GM12878 (cell line): ENCODE measurements at regions not wholly inside any gene's neighbourhood (a gene's known extent, or its start where the extent isn't known, plus 50 kb on each side); places are given as distances from the start of the nearest gene placed in this dataset.

Experiments used
- ATAC-seq: fragments of 200-7000 bp; cut with Tn5 transposase; 3 replicates; pipeline ENCODE4 v1.9.1; 2020; ENCODE audit warnings: mild to moderate bottlenecking, moderate library complexity
- BruUV-seq: library from RNA; stranded (reverse); fragments of 400-500 nt; replicated peaks from 2 replicates; lab custom pipeline; 2021; lab: Mats Ljungman, UMichigan
- CTCF ChIA-PET: fragments of 300-600 bp; sonication (Branson Sonifier 250); formaldehyde crosslinking; extraction: SDS; loops from one replicate; lab custom pipeline; 2021; ENCODE audit warnings: inconsistent platforms; lab: Yijun Ruan, JAX
- POLR2A ChIA-PET: fragments of 350-600 bp; formaldehyde crosslinking; extraction: SDS; loops from one replicate; lab custom pipeline; 2021; ENCODE audit warnings: inconsistent platforms; lab: Charles Lee
- RAD21 ChIA-PET: fragments of 300-600 bp; sonication (Branson Sonifier 250); formaldehyde crosslinking; loops from one replicate; lab custom pipeline; 2023; ENCODE audit warnings: antibody characterized with exemption; ENCODE audit not compliant: unreplicated experiment; lab: Charles Lee
- SMC1A ChIA-PET: fragments of 300-600 bp; sonication (Branson Sonifier 250); formaldehyde crosslinking; loops from one replicate; lab custom pipeline; 2023; ENCODE audit not compliant: unreplicated experiment, uncharacterized antibody; lab: Charles Lee
- DNase-seq: peaks from one replicate; pipeline ENCODE4 v3.0.0-alpha.2; 2011; ENCODE audit warnings: low read depth, low spot score
- FAIRE-seq: peaks from 3 replicates; lab custom pipeline; 2011; peaks lifted over from hg19 to GRCh38; lab: Jason Lieb, UNC
- H2AFZ ChIP-seq: 2 replicates; pipeline ENCODE4 v1.6.0; 2011; ENCODE audit warnings: low read depth, low read length, control low read depth; ENCODE audit not compliant: control insufficient read depth
- H3K27ac ChIP-seq: 2 replicates; pipeline ENCODE4 v1.5.1; 2011; ENCODE audit warnings: control low read depth; ENCODE audit not compliant: control insufficient read depth, insufficient read depth
- H3K27me3 ChIP-seq, 2 experiments: replicated peaks in 1 of 2; 2 replicates each; pipeline versions ENCODE4 v1.6.0 to v1.6.1; 2011; ENCODE audit warnings: low read length in 1 of 2; ENCODE audit not compliant: control insufficient read depth in 2 of 2, insufficient read depth in 2 of 2
- H3K36me3 ChIP-seq, 2 experiments: 2 replicates each; pipeline ENCODE4 v1.5.1; 2011; ENCODE audit warnings: low read length in 1 of 2; ENCODE audit not compliant: control insufficient read depth in 2 of 2, insufficient read depth in 2 of 2
- H3K4me1 ChIP-seq: 2 replicates; pipeline ENCODE4 v1.6.1; 2011; ENCODE audit warnings: mild to moderate bottlenecking, low read length, moderate library complexity, mixed read lengths; ENCODE audit not compliant: control insufficient read depth, insufficient read depth
- H3K4me2 ChIP-seq: 2 replicates; pipeline ENCODE4 v1.6.0; 2011; ENCODE audit warnings: control low read depth; ENCODE audit not compliant: control insufficient read depth, insufficient read depth
- H3K4me3 ChIP-seq: fragments of 200-600 bp; sonication (generic); 2 replicates; pipeline ENCODE4 v1.5.1; 2016
- H3K79me2 ChIP-seq: 2 replicates; pipeline ENCODE4 v1.6.0; 2011; ENCODE audit warnings: low read length; ENCODE audit not compliant: control insufficient read depth, insufficient read depth
- H3K9ac ChIP-seq: 2 replicates; pipeline ENCODE4 v1.8.0; 2011; ENCODE audit warnings: low read length, control low read depth, mixed read lengths; ENCODE audit not compliant: control insufficient read depth, insufficient read depth
- H3K9me3 ChIP-seq: replicated peaks from 3 replicates; pipeline ENCODE4 v1.5.1; 2011; ENCODE audit warnings: mild to moderate bottlenecking, low read length; ENCODE audit not compliant: control insufficient read depth, insufficient read depth
- H4K20me1 ChIP-seq: 2 replicates; pipeline ENCODE4 v1.6.0; 2011; ENCODE audit not compliant: control insufficient read depth, insufficient read depth
- ETV6 ChIP-seq, 2 experiments: fragments of 450-650 bp in 1 of 2; IDR thresholded peaks in 1 of 2; conservative IDR thresholded peaks in 1 of 2; 2 replicates each; pipeline ENCODE4 v1.6.1; 2014; ENCODE audit warnings: antibody characterized with exemption in 1 of 2, borderline replicate concordance in 1 of 2, low read depth in 1 of 2, mild to moderate bottlenecking in 1 of 2, moderate library complexity in 1 of 2
- GABPA ChIP-seq: IDR thresholded peaks from 2 replicates; pipeline ENCODE4 v1.6.1; 2014; ENCODE audit warnings: antibody characterized with exemption, low read depth, mild to moderate bottlenecking, inconsistent platforms
- HCFC1 ChIP-seq: fragments of 150-350 bp; IDR thresholded peaks from 2 replicates; pipeline ENCODE4 v1.6.1; 2014; ENCODE audit warnings: low read length
- HDAC6 ChIP-seq: fragments of 200-600 bp; sonication (generic); IDR thresholded peaks from one replicate; pipeline ENCODE4 v1.8.0; 2017; ENCODE audit warnings: antibody characterized with exemption; ENCODE audit not compliant: unreplicated experiment
- LARP7 ChIP-seq: fragments of 450-650 bp; IDR thresholded peaks from 2 replicates; pipeline ENCODE4 v1.6.1; 2017; ENCODE audit warnings: mild to moderate bottlenecking
- RELB ChIP-seq: fragments of 450-650 bp; IDR thresholded peaks from 2 replicates; pipeline ENCODE4 v1.6.1; 2017; ENCODE audit warnings: low read depth, mild to moderate bottlenecking, moderate library complexity
- STAT1 ChIP-seq: fragments of 450-650 bp; conservative IDR thresholded peaks from 2 replicates; pipeline ENCODE4 v1.6.1; 2014; ENCODE audit warnings: antibody characterized with exemption, mild to moderate bottlenecking
- SUPT20H ChIP-seq: IDR thresholded peaks from 2 replicates; pipeline ENCODE4 v1.6.1; 2011; ENCODE audit warnings: low read depth, mild to moderate bottlenecking, low read length, moderate library complexity, borderline replicate concordance; ENCODE audit not compliant: control insufficient read depth
- TCF12 ChIP-seq: IDR thresholded peaks from 2 replicates; pipeline ENCODE4 v1.6.1; 2011; ENCODE audit warnings: low read depth, mild to moderate bottlenecking, low read length
- USF1 ChIP-seq: IDR thresholded peaks from 2 replicates; pipeline ENCODE4 v1.6.1; 2011; ENCODE audit warnings: borderline replicate concordance, low read depth, mild to moderate bottlenecking, moderate library complexity, mixed read lengths, low read length; ENCODE audit not compliant: insufficient read depth; ENCODE audit errors: extremely low read length
- WGBS: methylation state at CpG from one replicate; pipeline ENCODE4 v1.1.6; 2016; ENCODE audit warnings: low lambda C conversion rate; ENCODE audit not compliant: insufficient replicate concordance, insufficient coverage; ENCODE audit errors: missing lambda C conversion rate; 5-methylcytosine and 5-hydroxymethylcytosine counted together
- in situ Hi-C: fragments of 300-500 bp; cut with MboI; formaldehyde crosslinking; loops from 9 replicates; pipeline ENCODE4 v1.14.3; 2018; ENCODE audit warnings: mixed read lengths
- intact Hi-C: fragments of 100-400 bp; cut with micrococcal nuclease; formaldehyde crosslinking; loops from one replicate; pipeline ENCODE4 v1.14.2; 2022; ENCODE audit not compliant: unreplicated experiment

- no TSS peak for BruUV-seq
- ChIA-PET RAD21 (no interaction called here), SMC1A (interaction anchor here (1.5 kb wide), 2 partner anchors 21 to 384 kb away, joined by 3 to 4 read pairs; no protein-coding TSS in a partner anchor), POLR2A (no interaction called here), CTCF (interaction anchor here (0.6 to 1.2 kb wide), 4 partner anchors 9 to 380 kb away, joined by 3 to 6 read pairs (median 4); no protein-coding TSS in a partner anchor)
- no peak overlapping the region for H3K9ac ChIP-seq
- 20% methylated on average over 7 of the region's 7 CpGs for WGBS
- no peaks in the 10 kb centered on the region for H4K20me1 ChIP-seq
- no peaks in the 10 kb centered on the region for H3K9me3 ChIP-seq
- H3K79me2 ChIP-seq: no peaks in the 10 kb centered on the region
- ATAC-seq (no peak), FAIRE-seq (no peak), DNase-seq (no peak)
- in situ Hi-C loops: no loop called here
- no peak overlapping the region for H2AFZ ChIP-seq
- H3K4me2 ChIP-seq: no peak overlapping the region
- H3K27me3 ChIP-seq: no peaks in the 10 kb centered on the region
- H3K4me3 ChIP-seq: no peak overlapping the region
- H3K36me3 ChIP-seq: no peaks in the 10 kb centered on the region
- TF ChIP-seq RELB (no peak), TCF12 (no peak), USF1 (no peak), STAT1 (no peak), HCFC1 (no peak), ETV6 (conservative IDR thresholded peaks at IDR 0.05 in 1 of 2, IDR thresholded peaks at IDR 0.05 in 1 of 2; ENCODE audit: borderline replicate concordance in 1 of 2, low read depth in 1 of 2) (no peak), HDAC6 (no peak), LARP7 (no peak), SUPT20H (no peak), GABPA (no peak)
- TF ChIP-seq, all 136 proteins: peak for 0
- intact Hi-C loops: no loop called here
- no peaks in the 10 kb centered on the region for H3K4me1 ChIP-seq
- no peak overlapping the region for H3K27ac ChIP-seq
Observed at GRCh38 chr5:30804739-30805505, 388.6 kb upstream of the CDH6 start.
